PC-9 (cell line): ENCODE measurements at regions not wholly inside any gene's neighbourhood (a gene's known extent, or its start where the extent isn't known, plus 50 kb on each side); places are given as distances from the start of the nearest gene placed in this dataset.

Experiments used
- BruUV-seq: library from RNA; stranded (reverse); fragments of 400-500 nt; replicated peaks from 2 replicates; lab custom pipeline; 2021; lab: Mats Ljungman, UMichigan
- CTCF ChIA-PET: fragments of 300-600 bp; sonication (Branson Sonifier 250); formaldehyde crosslinking; loops from one replicate; lab custom pipeline; 2022; ENCODE audit warnings: antibody characterized with exemption; lab: Charles Lee
- POLR2A ChIA-PET: fragments of 300-600 bp; sonication (Branson Sonifier 250); formaldehyde crosslinking; loops from one replicate; lab custom pipeline; 2022; ENCODE audit warnings: antibody characterized with exemption; ENCODE audit not compliant: unreplicated experiment; lab: Charles Lee
- DNase-seq, 2 experiments: peaks; one replicate each; pipeline versions ENCODE4 v3.0.0 to v3.0.0-alpha.2; 2015 to 2022; ENCODE audit warnings: mixed read lengths in 1 of 2
- H2AFZ ChIP-seq: fragments of 200-600 bp; sonication (generic); 2 replicates; pipeline ENCODE4 v1.8.1; 2017; ENCODE audit warnings: antibody characterized with exemption
- H3F3A ChIP-seq: fragments of 200-600 bp; sonication (generic); 2 replicates; pipeline ENCODE4 v1.8.1; 2017; ENCODE audit warnings: antibody characterized with exemption, mild to moderate bottlenecking, low read depth; ENCODE audit not compliant: insufficient read depth
- H3K27ac ChIP-seq: fragments of 200-600 bp; sonication (generic); 2 replicates; pipeline ENCODE4 v1.6.1; 2016; ENCODE audit warnings: mixed run types
- H3K27me3 ChIP-seq: fragments of 200-600 bp; sonication (generic); 2 replicates; pipeline ENCODE4 v1.6.1; 2016; ENCODE audit warnings: low read depth, mixed run types; ENCODE audit not compliant: insufficient read depth
- H3K36me3 ChIP-seq: fragments of 200-600 bp; sonication (generic); 2 replicates; pipeline ENCODE4 v1.6.1; 2016; ENCODE audit warnings: low read depth, mixed run types
- H3K4me1 ChIP-seq: fragments of 200-600 bp; sonication (generic); replicated peaks from 2 replicates; pipeline ENCODE4 v1.6.1; 2016; ENCODE audit warnings: mixed run types; ENCODE audit not compliant: insufficient read depth
- H3K4me2 ChIP-seq: fragments of 200-600 bp; sonication (generic); 2 replicates; pipeline ENCODE4 v1.6.1; 2017; ENCODE audit warnings: mixed run types
- H3K4me3 ChIP-seq: fragments of 200-600 bp; sonication (generic); 2 replicates; pipeline ENCODE4 v1.6.1; 2016; ENCODE audit warnings: mixed run types
- H3K79me2 ChIP-seq: fragments of 200-600 bp; sonication (generic); 2 replicates; pipeline ENCODE4 v1.6.1; 2017; ENCODE audit warnings: low read depth, mixed run types
- H3K9me2 ChIP-seq: fragments of 200-600 bp; sonication (generic); 2 replicates; pipeline ENCODE4 v1.8.1; 2017; ENCODE audit warnings: mild to moderate bottlenecking; ENCODE audit not compliant: insufficient read depth
- H3K9me3 ChIP-seq: fragments of 200-600 bp; sonication (generic); 2 replicates; pipeline ENCODE4 v1.8.1; 2016; ENCODE audit warnings: low read depth; ENCODE audit not compliant: insufficient read depth
- H4K20me1 ChIP-seq: fragments of 200-600 bp; sonication (generic); 2 replicates; pipeline ENCODE4 v1.8.1; 2017; ENCODE audit not compliant: insufficient read depth
- EZH2 ChIP-seq: fragments of 200-600 bp; sonication (generic); IDR thresholded peaks from 2 replicates; pipeline ENCODE4 v1.8.0; 2017; ENCODE audit warnings: antibody characterized with exemption, low read depth
- intact Hi-C: fragments of 100-400 bp; cut with micrococcal nuclease; formaldehyde crosslinking; loops from one replicate; pipeline ENCODE4 v1.10.0; 2022; ENCODE audit not compliant: unreplicated experiment
- TF ChIP-seq, protein P1 (sequence below): fragments of 200-600 bp; sonication (generic); conservative IDR thresholded peaks from 2 replicates; pipeline ENCODE4 v1.6.1; 2017; ENCODE audit warnings: mixed run types, antibody characterized with exemption, mild to moderate bottlenecking, moderate library complexity

DNA sequence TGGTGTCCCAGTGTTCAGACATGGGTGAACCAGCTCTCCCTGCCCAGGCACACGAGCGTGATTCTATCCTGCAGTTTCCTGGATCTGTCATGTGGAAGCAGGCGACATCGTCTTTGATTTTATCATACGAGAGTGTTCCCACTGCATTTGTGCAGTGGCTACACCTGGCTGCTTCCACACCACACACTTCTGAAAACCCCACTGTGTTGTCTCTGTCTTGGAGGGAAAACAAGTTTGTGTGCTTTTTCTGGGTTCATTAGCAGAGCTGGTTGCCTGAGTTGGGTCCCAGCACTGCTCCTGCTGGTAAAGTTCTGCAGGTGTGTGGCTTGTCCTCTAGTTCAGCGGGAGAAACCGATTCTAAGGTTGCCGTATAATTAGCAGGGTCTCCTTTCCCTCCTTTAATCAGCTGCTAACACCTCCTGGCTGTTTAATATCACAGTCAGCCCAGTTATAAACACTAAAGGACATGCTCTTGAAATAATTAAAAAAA lies 58.5 kb upstream of the TWIST2 start:
- CTCF ChIA-PET: no interaction called here
- DNase-seq: no peak
- no peak overlapping the region for H3K27ac ChIP-seq
- H3K9me3 ChIP-seq: no peaks in the 10 kb centered on the region
- no peaks in the 10 kb centered on the region for H3F3A ChIP-seq
- no peaks in the 10 kb centered on the region for H3K36me3 ChIP-seq
- no TSS peak for BruUV-seq
- no peaks in the 10 kb centered on the region for H4K20me1 ChIP-seq
- TF ChIP-seq EZH2: no peak
- TF ChIP-seq, protein P1, sequence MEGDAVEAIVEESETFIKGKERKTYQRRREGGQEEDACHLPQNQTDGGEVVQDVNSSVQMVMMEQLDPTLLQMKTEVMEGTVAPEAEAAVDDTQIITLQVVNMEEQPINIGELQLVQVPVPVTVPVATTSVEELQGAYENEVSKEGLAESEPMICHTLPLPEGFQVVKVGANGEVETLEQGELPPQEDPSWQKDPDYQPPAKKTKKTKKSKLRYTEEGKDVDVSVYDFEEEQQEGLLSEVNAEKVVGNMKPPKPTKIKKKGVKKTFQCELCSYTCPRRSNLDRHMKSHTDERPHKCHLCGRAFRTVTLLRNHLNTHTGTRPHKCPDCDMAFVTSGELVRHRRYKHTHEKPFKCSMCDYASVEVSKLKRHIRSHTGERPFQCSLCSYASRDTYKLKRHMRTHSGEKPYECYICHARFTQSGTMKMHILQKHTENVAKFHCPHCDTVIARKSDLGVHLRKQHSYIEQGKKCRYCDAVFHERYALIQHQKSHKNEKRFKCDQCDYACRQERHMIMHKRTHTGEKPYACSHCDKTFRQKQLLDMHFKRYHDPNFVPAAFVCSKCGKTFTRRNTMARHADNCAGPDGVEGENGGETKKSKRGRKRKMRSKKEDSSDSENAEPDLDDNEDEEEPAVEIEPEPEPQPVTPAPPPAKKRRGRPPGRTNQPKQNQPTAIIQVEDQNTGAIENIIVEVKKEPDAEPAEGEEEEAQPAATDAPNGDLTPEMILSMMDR: no peak
- H3K27me3 ChIP-seq: peaks cover 77% of the 10 kb centered on the region
- no peak overlapping the region for H3K4me2 ChIP-seq
- intact Hi-C loops: no loop called here
- no peak overlapping the region for H3K4me3 ChIP-seq
- no peaks in the 10 kb centered on the region for H3K9me2 ChIP-seq
- POLR2A ChIA-PET: no interaction called here
- no peaks in the 10 kb centered on the region for H3K79me2 ChIP-seq
- H2AFZ ChIP-seq: no peak overlapping the region
- no peaks in the 10 kb centered on the region for H3K4me1 ChIP-seq

DNA sequence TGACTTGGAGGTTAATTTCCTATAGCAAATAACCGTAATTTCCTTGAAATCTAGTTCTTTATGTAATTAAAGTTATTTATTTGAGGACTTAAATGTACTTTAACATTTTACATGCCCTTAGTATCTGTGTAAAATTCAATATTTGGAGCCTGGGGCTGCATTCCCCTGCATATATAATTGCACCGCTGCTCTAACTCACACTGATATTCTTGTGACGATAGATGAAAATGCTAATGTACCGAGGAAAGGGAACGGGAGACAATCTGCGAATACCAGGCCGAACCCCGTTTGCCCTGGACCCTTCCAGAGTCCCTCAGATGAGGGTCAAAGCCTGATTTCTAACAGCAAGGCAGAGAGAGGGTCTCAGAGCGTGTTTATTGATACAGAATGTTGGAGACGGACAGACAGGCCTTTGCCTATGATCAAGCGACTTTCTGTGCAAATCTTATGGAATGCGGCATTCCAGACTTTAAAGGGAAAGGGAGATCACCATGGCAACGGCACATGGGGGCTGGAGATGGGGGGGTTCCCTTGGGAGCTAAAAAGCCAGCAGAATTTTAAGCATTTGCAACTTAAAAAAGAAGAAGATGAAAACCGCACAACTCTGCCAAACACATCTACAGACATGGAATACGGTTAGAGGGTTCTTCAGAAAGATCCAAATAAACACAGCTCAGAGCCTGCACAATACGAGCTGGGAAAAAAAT lies 57.6 kb upstream of the TWIST2 start:
- H3K27me3 ChIP-seq: peaks cover 73% of the 10 kb centered on the region
- POLR2A ChIA-PET: interaction anchor here (0.5 kb wide), 1 partner anchor 298 kb away, joined by 3 read pairs; no protein-coding TSS in a partner anchor
- H3K36me3 ChIP-seq: no peaks in the 10 kb centered on the region
- H4K20me1 ChIP-seq: no peaks in the 10 kb centered on the region
- intact Hi-C loops: no loop called here
- H3K4me3 ChIP-seq: no peak overlapping the region
- TF ChIP-seq, protein P1: no peak
- TF ChIP-seq EZH2: no peak
- H3K79me2 ChIP-seq: no peaks in the 10 kb centered on the region
- H2AFZ ChIP-seq: no peak overlapping the region
- H3F3A ChIP-seq: no peaks in the 10 kb centered on the region
- no peak overlapping the region for H3K4me2 ChIP-seq
- no peaks in the 10 kb centered on the region for H3K4me1 ChIP-seq
- H3K9me2 ChIP-seq: no peaks in the 10 kb centered on the region
- H3K27ac ChIP-seq: no peak overlapping the region
- no peak for DNase-seq
- no TSS peak for BruUV-seq
- CTCF ChIA-PET: interaction anchor here (0.9 kb wide), 1 partner anchor 14 kb away, joined by 4 read pairs; no protein-coding TSS in a partner anchor
- H3K9me3 ChIP-seq: no peaks in the 10 kb centered on the region

DNA sequence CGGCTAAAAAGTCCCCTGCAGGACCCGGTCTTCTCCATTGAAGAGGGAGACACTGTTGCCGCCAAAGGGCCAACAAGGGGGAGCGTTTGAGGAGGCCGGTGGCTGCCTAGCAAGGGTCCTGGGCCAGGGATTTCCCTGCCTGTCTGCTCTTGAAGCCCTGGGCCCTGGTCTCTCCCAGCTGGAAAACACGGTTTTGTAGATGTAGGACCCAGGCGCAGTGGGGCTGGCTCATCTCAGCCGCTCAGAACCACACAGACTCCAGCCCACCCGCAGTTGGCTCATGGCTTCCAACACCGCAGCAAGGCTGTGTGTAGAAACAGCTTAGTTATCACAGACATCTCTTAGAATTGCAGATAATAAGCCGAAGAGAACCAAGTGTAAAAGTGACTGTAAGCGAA lies 57.1 kb upstream of the TWIST2 start:
- no peaks in the 10 kb centered on the region for H3K9me3 ChIP-seq
- H3K9me2 ChIP-seq: no peaks in the 10 kb centered on the region
- H2AFZ ChIP-seq: no peak overlapping the region
- H3K4me2 ChIP-seq: no peak overlapping the region
- no peaks in the 10 kb centered on the region for H3K4me1 ChIP-seq
- H3F3A ChIP-seq: no peaks in the 10 kb centered on the region
- POLR2A ChIA-PET: interaction anchor here (0.5 kb wide), 1 partner anchor 298 kb away, joined by 3 read pairs; no protein-coding TSS in a partner anchor
- H3K27me3 ChIP-seq: peaks cover 78% of the 10 kb centered on the region
- intact Hi-C loops: no loop called here
- BruUV-seq: no TSS peak
- CTCF ChIA-PET: interaction anchor here (0.9 kb wide), 1 partner anchor 14 kb away, joined by 4 read pairs; no protein-coding TSS in a partner anchor
- H3K36me3 ChIP-seq: no peaks in the 10 kb centered on the region
- no peaks in the 10 kb centered on the region for H3K79me2 ChIP-seq
- no peak overlapping the region for H3K27ac ChIP-seq
- no peak overlapping the region for H3K4me3 ChIP-seq
- H4K20me1 ChIP-seq: no peaks in the 10 kb centered on the region
- TF ChIP-seq, protein P1: no peak
- DNase-seq: no peak
